ENCODE measurements at regions not wholly inside any gene's neighbourhood (a gene's known extent, or its start where the extent isn't known, plus 50 kb on each side); places are given as distances from the start of the nearest gene placed in this dataset.
"Not testable (repeated sequence)": the region's sequence is repeated elsewhere in the genome, so short reads cannot be mapped to it uniquely, and the experiment has no call there.

GRCh38 chr1:149269001-149269702 lies 165.8 kb upstream of the NBPF9 start:
- TF ChIP-seq CTCF (IDR thresholded peaks at IDR 0.05); EZH2 (IDR thresholded peaks at IDR 0.05; ENCODE audit: borderline replicate concordance, insufficient read depth, low read depth, low read length, poor library complexity, severe bottlenecking): not testable (repeated sequence)

Measured in B cell (primary cell).